Esophagus muscularis mucosa (tissue), 4 donors: ENCODE measurements at regions not wholly inside any gene's neighbourhood (a gene's known extent, or its start where the extent isn't known, plus 50 kb on each side); places are given as distances from the start of the nearest gene placed in this dataset.

ENCODE experiments used
- DNase-seq: peaks from one replicate; pipeline ENCODE4 v3.0.0-alpha.2; 2017; ENCODE audit errors: extremely low spot score
- H3K27ac ChIP-seq, 4 donors: fragments of 200-600 bp; sonication (generic); replicated peaks in 1 of 4; 1 replicate in 3 of 4; 2 replicates in 1 of 4; pipeline ENCODE4 v1.5.1; 2016 to 2019; ENCODE audit warnings: mild to moderate bottlenecking in 1 of 4
- H3K27me3 ChIP-seq, 4 donors: fragments of 200-600 bp; sonication (generic); one replicate each; pipeline versions ENCODE4 v1.5.1 to v1.6.0; 2016 to 2019
- H3K36me3 ChIP-seq, 4 donors: fragments of 200-600 bp; sonication (generic); one replicate each; pipeline ENCODE4 v1.5.1; 2016 to 2019
- H3K4me1 ChIP-seq, 4 donors: fragments of 200-600 bp; sonication (generic); one replicate each; pipeline ENCODE4 v1.5.1; 2016 to 2019
- H3K4me3 ChIP-seq, 4 donors: fragments of 200-600 bp; sonication (generic); 1 replicate in 2 of 4; 2 replicates in 2 of 4; pipeline ENCODE4 v1.5.1; 2016 to 2019; ENCODE audit warnings: mild to moderate bottlenecking in 4 of 4, moderate library complexity in 1 of 4
- H3K9me3 ChIP-seq, 4 donors: fragments of 200-600 bp; sonication (generic); 1 replicate in 3 of 4; 2 replicates in 1 of 4; pipeline ENCODE4 v1.5.1; 2016 to 2019
- CTCF ChIP-seq, 3 experiments: fragments of 200-600 bp in 2 of 3; fragments of 450-650 bp in 1 of 3; sonication (generic) in 2 of 3; IDR thresholded peaks; one replicate each; pipeline ENCODE4 v1.5.1; 2017 to 2019; ENCODE audit warnings: antibody characterized with exemption in 3 of 3, mild to moderate bottlenecking in 2 of 3, moderate library complexity in 1 of 3
- EP300 ChIP-seq: sonication (generic); formaldehyde crosslinking; IDR thresholded peaks from one replicate; pipeline ENCODE4 v1.6.1; 2017; ENCODE audit warnings: antibody characterized with exemption
- POLR2A ChIP-seq: fragments of 450-650 bp; IDR thresholded peaks from one replicate; pipeline ENCODE4 v1.6.1; 2017; ENCODE audit warnings: antibody characterized with exemption, moderate library complexity, mild to moderate bottlenecking, low read depth
- POLR2AphosphoS5 ChIP-seq, 2 donors: sonication (generic); formaldehyde crosslinking; IDR thresholded peaks; one replicate each; pipeline ENCODE4 v1.6.1; 2017; ENCODE audit warnings: antibody characterized with exemption in 2 of 2
- WGBS: methylation state at CpG from one replicate; pipeline ENCODE4 v1.1.5; 2018; 5-methylcytosine and 5-hydroxymethylcytosine counted together
- intact Hi-C: fragments of 100-400 bp; cut with DNase I; formaldehyde crosslinking; loops from one replicate; pipeline ENCODE4 v1.15.1; 2023

- 96% methylated on average over 2 of the region's 2 CpGs for WGBS
- intact Hi-C loops: no loop called here
Measured at GRCh38 chr17:13332207-13332606, 269.5 kb downstream of the HS3ST3A1 start.

GRCh38 chr17:13329421-13329820, 272.3 kb downstream of the HS3ST3A1 start:
- 93% methylated on average over 3 of the region's 3 CpGs for WGBS
- no peak for DNase-seq
- intact Hi-C loops: no loop called here
- H3K4me1 ChIP-seq: no peaks in the 10 kb centered on the region
- H3K27ac ChIP-seq: no peak overlapping the region
- H3K36me3 ChIP-seq: no peaks in the 10 kb centered on the region
- H3K9me3 ChIP-seq: no peaks in the 10 kb centered on the region
- TF ChIP-seq POLR2A (no peak), POLR2AphosphoS5 (IDR thresholded peaks at IDR 0.05) (no peak), EP300 (no peak), CTCF (IDR thresholded peaks at IDR 0.05) (no peak)
- H3K4me3 ChIP-seq: no peak overlapping the region
- H3K27me3 ChIP-seq: peaks cover 0 to 10% (median 0%) of the 10 kb centered on the region in 4 donors

More at GRCh38 chr17:13332207-13332606, 269.5 kb downstream of the HS3ST3A1 start:
- TF ChIP-seq EP300 (no peak), POLR2AphosphoS5 (IDR thresholded peaks at IDR 0.05) (no peak), POLR2A (no peak), CTCF (IDR thresholded peaks at IDR 0.05) (no peak)
- no peak overlapping the region for H3K4me3 ChIP-seq
- H3K4me1 ChIP-seq: no peaks in the 10 kb centered on the region
- peaks cover 0 to 24% (median 0%) of the 10 kb centered on the region in 4 donors for H3K27me3 ChIP-seq
- H3K36me3 ChIP-seq: no peaks in the 10 kb centered on the region
- DNase-seq: no peak
- no peaks in the 10 kb centered on the region for H3K9me3 ChIP-seq
- H3K27ac ChIP-seq: no peak overlapping the region

GRCh38 chr17:13323990-13324389, 277.7 kb downstream of the HS3ST3A1 start:
- H3K27ac ChIP-seq: no peak overlapping the region
- no peak overlapping the region for H3K4me3 ChIP-seq

GRCh38 chr17:13321951-13322701, 279.6 kb downstream of the HS3ST3A1 start:
- no peak overlapping the region for H3K4me3 ChIP-seq
- H3K4me1 ChIP-seq: peaks cover 0 to 12% (median 4%) of the 10 kb centered on the region in 4 donors
- no peaks in the 10 kb centered on the region for H3K9me3 ChIP-seq
- H3K27ac ChIP-seq: no peak overlapping the region
- TF ChIP-seq POLR2A (no peak), CTCF (IDR thresholded peaks at IDR 0.05) (no peak), POLR2AphosphoS5 (IDR thresholded peaks at IDR 0.05) (no peak), EP300 (no peak)
- intact Hi-C loops: no loop called here
- H3K36me3 ChIP-seq: no peaks in the 10 kb centered on the region
- no peak for DNase-seq
- no peaks in the 10 kb centered on the region for H3K27me3 ChIP-seq
- 90% methylated on average over 3 of the region's 3 CpGs for WGBS

More at GRCh38 chr17:13323990-13324389, 277.7 kb downstream of the HS3ST3A1 start:
- no peaks in the 10 kb centered on the region for H3K36me3 ChIP-seq
- H3K9me3 ChIP-seq: no peaks in the 10 kb centered on the region
- DNase-seq: no peak
- no peaks in the 10 kb centered on the region for H3K27me3 ChIP-seq
- H3K4me1 ChIP-seq: peaks cover 0 to 12% (median 4%) of the 10 kb centered on the region in 4 donors
- TF ChIP-seq CTCF (IDR thresholded peaks at IDR 0.05) (no peak), EP300 (no peak), POLR2A (no peak), POLR2AphosphoS5 (IDR thresholded peaks at IDR 0.05) (no peak)
- intact Hi-C loops: no loop called here
